Stimulated activated CD4-positive, alpha-beta T cell treated with anti-CD3 and anti-CD28 coated beads, Interleukin-1b, Interleukin-23, amount 100 ng/mL, for 4 hours (primary cell): ENCODE measurements at regions not wholly inside any gene's neighbourhood (a gene's known extent, or its start where the extent isn't known, plus 50 kb on each side); places are given as distances from the start of the nearest gene placed in this dataset.
"Not testable (repeated sequence)": the region's sequence is repeated elsewhere in the genome, so short reads cannot be mapped to it uniquely, and the experiment has no call there.

Experiments
- DNase-seq, 2 donors: peaks; one replicate each; pipeline ENCODE4 v3.0.0-alpha.2; 2020; ENCODE audit warnings: low read depth in 2 of 2

DNA sequence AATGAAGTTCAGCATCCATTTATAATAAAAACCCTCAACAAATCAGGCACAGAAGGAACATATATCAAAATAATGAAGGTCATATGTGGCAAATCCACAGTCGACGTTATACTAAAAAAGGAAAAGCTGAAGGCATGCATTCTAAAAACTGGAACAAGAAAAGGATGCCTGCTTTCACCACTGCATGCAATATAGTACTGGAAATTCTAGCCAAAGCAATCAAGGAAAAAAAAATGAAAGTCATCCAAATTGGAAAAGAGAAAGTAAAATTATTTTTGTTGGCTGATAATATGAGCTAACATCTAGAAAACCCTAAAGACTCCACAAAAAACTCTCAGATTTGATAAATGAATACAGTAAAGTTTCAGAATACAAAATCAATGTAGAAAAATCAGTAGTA lies 1123.2 kb downstream of the TBL1XR1 start:
- DNase-seq, result no peak

DNA sequence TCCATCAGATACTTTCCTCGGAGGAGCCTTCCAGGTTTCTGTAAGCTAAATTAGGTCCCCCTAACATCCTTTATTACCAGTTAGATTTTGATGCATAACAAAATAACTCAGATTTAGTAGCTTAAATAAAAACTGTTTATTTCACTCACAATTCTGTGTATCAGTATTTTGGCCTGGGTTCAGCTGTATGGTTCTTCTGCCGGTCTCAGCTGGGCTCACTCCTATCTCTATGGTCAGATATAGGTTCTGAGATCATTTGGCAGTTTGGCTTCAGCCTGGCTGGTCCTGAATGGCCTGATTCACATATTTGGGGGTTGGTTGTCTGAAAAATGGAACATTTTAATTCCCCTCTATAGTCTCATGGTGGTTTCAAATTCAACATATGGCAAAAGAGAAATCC lies 1125.3 kb downstream of the TBL1XR1 start:
- DNase-seq, result no peak

DNA sequence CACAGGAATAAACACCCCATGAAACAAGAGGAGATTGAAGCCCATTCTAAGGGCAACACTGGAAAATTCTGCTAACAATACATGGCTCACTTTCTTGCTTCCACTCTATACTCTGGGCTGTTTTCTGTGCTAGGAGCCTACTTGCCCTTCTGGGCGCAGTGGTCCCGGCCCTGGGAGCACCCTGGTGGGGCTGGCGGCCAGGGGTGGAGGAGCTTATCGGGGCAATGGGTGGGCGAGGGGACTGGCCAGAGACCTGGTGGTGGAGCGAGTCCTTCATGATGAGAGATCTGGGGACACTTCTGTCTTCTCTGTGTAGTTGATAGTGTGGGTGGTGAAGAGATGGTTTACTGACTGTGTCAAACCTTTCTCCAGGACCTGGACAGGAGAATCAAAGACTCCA lies 1128.5 kb downstream of the TBL1XR1 start:
- DNase-seq, result no peak

DNA sequence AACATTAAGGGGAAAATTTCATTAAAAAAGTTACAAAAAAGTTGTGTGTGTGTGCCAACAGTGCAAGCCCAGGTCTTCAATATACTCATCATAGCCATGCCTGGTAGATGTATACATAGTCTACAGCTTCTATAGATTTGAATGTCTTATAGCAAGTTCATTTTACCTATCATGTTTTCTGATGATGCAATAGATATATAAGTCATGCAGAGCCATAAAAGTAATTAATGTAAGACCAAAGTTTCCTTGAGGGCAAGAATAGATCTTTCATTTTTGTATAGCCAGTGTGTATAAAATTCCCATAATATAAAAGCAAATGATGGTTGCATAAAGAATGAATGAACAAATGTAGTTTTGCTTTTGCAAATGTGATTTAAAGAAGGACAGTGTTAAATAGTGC lies 1138.4 kb downstream of the TBL1XR1 start:
- no peak for DNase-seq

DNA sequence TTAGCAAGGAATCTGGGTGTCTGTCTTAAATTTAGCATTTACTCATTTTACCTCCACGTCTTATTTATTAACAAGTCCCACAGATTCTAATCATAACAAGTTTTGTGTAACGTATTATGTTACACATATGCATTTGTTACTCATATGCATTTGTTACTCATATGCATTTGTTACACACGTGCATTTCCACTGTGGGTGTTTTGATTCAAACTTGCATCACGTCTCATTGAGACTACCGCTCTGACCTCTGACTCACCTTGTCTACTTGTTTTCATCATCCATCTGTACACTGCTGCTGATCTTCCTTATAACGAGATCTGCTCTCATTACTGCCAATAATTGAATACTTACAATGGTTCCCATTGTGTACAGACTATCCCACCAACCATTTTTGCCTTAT lies 1141.4 kb downstream of the TBL1XR1 start:
- DNase-seq, result no peak

DNA sequence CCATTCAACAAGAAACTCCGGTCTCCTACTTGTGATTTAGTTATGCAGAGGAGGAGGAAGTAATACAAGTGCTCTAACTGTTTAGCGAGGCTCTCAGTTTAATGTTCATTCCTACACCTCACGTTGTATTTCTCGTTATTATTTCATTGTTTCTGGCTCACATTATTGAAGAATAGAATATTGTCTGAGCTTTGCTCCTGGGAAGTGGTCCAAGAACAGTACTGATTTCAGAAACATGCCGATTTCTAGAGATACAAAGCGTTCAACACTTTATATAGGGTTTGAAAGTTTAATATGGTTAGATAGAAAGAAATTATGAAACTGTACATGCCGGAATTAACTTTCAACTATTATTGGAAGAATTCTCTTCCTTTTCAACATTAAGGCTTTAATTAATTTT lies 1145.5 kb downstream of the TBL1XR1 start:
- DNase-seq, result no peak

DNA sequence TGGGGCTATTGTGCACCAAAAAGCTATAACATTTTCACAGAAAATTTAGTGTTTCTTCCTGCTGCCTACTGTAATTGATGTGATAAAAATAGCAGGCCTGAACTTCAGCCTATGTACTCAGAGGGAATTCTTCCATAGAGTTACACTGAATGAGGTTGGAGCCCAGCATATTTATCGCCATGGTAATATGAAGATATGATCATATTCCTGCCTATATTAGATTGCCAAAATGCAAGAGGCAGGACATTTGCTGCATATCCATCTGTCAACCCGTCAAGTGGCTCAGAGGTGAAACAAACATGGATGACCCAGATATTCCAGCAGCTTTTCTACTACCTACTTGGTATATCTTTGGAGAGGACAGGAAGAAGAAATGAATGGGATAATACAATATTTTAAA lies 1150.6 kb downstream of the TBL1XR1 start:
- no peak for DNase-seq

DNA sequence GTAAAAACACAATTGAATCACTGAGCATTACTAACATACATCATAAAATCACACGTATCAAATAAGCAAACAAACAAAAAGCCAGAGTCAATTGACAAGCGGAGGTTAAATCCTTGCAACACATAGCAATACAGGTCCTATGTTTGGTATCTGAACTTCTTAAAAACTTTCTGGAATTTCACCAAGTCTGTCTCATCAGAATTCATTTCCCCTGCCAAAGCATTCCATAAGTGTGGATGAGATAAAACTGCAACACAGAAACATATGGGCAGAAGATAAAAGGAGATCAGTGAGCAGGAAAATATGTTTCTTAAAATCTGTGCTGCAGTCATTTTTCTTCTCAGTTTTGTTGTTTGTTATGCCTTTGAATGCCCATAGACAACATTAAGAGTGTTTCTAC lies 1155.5 kb downstream of the TBL1XR1 start:
- no peak for DNase-seq

DNA sequence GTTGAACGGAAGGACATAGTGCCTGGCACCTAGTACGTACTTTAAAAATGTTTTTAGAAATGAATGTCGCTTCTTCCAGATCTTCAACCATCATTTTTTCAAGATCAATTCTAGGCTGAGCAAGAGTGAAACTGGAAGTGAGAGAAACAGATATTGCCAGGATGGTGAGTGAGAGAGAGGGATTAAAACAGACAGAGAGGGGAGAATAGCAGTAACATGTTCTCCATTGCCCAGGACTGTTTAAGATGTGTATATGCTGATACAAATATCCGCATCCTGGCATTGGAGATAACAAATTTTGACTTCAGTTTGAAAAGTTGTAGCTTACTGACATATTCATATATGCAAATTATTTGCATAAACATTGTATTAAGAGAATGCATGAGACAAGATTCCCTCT lies 1156.1 kb downstream of the TBL1XR1 start:
- DNase-seq, result no peak

DNA sequence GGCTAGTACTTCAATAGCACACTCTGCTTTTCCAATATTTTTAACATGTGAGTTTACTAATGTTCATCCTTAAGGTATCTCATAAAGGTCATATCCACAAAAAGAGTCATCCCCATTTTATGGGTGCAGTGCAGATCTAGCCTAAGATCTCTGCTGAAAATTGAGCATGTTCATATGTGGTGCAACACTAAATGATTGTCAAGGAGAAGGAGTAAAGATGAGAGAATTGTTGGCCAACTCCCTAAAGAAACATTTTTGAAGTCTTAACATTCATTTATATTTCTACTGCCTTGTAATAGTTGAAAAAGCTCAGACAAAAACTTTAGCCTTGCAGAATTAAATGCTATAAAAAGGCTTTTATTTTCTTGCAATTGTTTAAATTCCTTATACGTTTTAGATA lies 1159.6 kb downstream of the TBL1XR1 start:
- DNase-seq, result no peak

DNA sequence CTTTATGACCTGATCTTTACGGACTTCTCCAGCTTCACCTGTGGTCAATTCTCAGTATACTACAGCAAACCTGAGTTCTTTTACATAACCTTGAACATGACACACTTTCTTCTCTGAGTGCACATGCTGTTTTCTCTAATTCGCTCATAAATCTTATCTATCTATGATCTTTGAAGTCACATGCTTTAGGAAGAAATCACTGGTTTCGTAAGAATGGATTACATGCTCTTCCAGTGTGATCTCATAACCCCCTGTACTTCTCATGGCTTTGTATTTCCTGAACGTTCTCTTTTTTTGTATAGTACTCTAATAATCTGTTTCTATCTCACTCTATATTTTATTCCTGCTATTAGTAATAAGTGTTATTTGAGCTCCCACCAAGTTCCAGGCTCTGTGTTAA lies 1165.2 kb downstream of the TBL1XR1 start:
- DNase-seq, result no peak

DNA sequence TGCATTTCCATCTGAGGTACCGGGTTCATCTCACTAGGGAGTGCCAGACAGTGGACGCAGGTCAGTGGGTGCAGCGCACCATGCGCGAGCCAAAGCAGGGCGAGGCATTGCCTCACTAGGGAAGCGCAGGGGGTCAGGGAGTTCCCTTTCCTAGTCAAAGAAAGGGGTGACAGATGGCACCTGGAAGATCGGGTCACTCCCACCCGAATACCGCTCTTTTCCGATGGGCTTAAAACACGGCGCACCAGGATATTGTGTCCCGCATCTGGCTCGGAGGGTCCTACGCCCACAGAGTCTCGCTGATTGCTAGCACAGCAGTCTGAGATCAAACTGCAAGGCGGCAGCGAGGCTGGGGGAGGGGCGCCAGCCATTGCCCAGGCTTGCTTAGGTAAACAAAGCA lies 1157.1 kb downstream of the NAALADL2 start:
- not testable (repeated sequence) for DNase-seq

DNA sequence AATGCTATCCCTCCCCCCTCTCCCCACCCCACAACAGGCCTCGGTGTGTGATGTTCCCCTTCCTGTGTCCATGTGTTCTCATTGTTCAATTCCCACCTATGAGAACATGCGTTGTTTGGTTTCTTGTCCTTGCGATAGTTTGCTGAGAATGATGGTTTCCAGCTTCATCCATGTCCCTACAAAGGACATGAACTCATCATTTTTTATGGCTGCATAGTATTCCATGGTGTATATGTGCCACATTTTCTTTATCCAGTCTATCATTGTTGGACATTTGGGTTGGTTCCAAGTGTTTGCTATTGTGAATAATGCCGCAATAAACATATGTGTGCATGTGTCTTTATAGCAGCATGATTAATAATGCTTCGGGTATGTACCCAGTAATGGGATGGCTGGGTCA lies 1156.1 kb downstream of the NAALADL2 start:
- DNase-seq, result not testable (repeated sequence)

DNA sequence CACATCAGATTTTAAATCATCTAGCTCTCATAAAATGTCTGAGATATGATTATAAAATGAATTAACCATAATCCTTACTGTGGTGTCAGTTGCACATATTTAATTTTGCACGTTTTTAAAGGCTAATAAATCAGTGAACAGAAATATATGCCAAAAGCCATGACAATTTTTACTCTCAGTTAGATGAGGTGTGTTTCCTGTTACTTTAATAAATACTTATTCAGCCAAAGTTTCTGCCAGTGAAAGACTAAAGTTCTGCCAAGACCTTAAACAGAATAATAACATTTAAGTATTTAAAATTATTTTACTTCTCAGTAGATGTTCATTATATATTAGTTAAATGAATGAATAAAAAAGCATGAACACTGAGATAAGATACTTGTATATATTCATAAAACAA lies 1150.1 kb downstream of the NAALADL2 start:
- no peak for DNase-seq

DNA sequence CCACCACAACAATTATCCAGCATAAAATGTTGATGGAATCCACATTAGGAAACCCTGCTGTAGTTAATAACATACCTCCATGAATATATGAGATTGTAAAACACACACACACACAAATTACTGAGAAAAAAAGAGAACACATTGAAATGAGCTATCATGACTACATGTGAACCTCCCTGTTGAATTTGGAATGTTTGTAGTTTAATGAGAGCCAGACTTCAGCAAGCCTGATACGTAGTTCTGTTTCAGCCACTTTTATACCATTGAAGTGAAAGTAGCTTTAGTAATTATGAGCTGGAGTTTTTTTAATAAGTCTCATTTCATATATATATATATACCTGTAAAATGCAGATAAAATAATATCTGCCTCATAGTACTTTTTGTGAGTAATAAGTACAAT lies 1146.4 kb downstream of the NAALADL2 start:
- no peak for DNase-seq

DNA sequence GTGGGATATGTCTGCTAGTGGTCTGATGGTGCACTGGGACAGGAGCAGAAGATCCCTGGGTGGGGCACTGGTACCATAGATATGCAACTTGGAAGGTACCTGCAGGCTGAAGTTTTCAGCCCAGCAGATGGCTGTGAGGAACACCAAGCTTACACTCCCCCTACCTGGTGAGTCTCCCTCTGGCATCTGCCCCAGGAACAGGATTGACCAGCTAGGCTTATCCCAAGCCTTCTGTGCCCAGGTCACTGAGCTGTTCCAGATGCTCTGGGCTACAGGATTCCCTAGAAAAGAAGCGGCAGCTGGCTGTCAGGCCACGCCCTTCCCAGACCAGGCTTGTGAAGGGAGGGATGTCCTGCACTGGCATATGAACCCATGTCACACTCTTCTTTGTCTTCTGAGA lies 1130.0 kb downstream of the NAALADL2 start:
- DNase-seq, result no peak

DNA sequence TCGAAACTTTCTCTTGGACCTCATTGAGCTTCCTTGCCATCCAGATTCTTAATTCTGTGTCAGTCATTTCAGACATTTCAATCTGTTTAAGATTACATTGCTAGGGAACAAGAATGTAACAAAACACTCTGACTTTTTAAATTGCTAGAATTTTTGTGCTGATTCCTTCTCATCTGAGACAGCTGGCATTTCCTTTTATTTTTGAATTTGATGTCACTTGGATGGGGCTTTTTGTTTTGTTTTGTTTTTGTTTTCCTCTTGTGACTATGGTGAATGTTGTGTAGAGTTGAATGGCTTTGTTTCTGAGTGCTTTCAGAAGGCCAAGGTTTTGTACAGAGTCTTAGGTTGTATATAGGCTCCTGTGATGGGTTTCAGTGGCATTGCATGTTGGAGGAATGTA lies 1129.3 kb downstream of the NAALADL2 start:
- DNase-seq, result no peak

DNA sequence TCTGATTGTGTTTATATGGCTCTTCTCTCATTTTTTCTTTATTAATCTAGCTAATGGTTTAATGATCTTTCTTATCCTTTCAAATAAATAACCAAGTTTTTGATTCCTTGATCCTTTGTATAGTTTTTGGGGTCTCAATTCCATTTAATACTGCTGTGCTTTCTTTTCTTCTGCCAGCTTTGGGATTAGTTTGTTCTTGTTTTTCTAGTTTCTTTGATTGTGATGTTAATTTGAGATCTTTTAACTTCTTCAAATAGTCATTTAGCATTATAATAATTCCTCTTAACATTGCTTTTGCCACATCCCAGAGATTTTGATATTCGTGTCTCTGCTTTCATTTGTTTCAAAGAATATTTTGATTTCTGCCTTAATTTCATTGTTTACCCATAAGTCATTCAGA lies 1126.6 kb downstream of the NAALADL2 start:
- no peak for DNase-seq

DNA sequence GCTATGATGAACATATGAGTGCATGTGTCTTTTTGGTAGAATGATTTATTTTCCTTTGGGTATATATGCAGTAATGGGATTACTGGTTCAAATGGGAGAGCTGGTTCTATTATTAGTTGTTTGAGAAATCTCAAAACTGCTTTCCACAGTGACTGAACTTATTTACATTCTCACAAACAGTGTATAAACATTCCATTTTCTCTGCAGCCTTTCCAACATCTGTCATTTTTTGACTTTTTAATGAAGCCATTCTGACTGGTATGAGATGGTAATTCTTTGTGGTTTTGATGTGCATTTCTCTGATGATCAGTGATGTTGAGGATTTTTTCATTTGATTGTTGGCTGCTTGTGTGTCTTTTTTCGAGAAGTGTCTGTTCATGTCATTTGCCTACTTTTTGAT lies 1124.2 kb downstream of the NAALADL2 start:
- no peak for DNase-seq

DNA sequence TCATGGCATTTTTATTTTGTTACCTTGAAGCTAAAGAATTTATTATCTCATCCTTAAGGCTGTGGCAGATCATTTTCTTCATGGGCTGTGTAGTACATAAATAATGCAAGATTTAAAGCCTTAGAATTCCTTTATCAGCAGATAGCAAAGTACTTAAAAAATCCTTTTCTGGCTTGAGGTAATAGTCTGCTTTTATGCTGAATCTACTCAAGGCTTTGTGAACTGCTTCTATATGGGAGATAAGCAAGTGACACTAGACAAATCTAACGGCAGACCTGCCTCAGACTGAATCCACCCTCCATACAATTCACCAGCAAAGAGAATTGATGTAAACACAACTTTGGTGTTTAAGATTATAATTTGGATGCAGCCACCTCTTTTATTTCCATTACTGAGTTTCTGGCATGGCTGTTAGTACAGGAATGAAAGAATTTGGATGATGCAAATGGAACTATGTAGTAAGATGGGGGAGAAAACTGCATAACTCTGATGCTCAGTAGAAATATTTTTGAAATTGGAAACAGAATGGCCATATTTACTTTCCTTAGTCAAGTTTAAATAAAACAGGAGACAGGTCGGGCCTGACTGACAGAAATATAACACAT lies 1121.5 kb downstream of the NAALADL2 start:
- no peak for DNase-seq

DNA sequence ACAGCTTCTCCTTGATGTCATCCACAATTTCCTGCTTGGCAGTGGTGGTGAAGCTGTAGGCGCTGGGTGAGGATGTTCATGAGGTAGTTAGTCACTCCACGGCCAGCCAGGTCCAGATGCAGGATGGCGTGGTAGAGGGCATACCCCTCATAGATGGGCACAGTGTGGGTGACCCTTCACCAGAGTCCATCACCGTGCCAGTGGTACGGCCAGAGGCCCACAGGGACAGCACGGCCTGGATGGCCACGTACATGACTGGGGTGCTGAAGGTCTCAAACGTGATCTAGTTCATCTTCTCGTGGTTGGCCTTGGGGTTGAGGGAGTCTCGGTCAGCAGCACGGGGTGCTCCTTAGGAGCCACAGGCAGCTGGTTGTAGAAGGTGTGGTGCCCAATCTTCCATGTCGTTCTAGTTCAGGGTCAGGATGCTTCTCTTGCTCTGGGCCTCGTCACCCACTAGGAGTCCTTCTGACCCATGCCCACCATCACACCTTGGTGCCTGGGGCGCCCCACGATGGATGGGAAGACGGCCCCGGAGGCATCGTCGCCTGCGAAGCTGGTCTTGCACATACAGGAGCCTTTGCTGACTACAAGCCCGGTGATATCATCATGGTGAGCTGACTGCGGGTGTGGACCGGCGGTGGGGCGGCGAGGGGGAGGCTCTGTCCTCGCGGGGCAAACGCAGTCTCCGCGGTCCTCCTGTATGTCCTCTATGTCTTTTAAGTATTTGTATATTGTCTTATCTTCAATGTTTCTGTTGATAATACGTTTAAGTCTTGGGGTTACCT lies 1119.0 kb downstream of the NAALADL2 start:
- DNase-seq, result no peak

DNA sequence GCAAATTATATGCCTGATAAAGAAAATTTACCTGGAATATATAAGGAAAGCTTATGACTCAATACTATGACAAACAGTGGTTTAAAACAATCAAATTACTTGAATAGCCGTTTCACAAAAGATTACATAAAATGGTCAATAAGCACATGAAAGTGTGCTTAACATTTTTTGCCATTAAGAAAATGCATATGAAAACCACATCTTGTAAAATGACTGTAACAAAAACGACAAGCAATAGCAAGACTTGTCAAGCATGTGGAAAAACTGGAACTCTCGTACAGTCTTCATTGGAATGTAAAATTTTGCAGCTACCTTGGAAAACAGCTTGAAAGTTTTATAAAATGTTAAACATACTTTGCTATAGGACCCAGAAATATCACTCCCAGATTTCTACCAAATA lies 1110.3 kb downstream of the NAALADL2 start:
- no peak for DNase-seq

DNA sequence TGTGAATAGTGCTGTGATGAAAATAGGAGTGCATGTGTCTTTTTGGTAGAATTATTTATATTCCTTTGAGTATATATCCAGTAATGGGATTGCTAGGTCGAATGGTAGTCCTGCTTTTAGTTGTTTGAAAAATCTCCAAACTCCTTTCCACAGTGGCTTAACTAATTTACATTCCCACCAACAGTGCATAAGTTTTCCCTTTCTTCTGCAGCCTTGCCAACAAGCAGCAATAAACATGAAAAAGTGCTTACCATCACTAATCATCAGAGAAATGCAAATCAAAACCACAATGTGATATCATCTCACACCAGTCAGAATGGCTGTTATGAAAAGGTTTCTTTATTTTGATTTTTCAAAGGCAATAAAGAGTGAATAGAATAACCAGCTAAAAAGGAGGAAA lies 1105.9 kb downstream of the NAALADL2 start:
- no peak for DNase-seq

DNA sequence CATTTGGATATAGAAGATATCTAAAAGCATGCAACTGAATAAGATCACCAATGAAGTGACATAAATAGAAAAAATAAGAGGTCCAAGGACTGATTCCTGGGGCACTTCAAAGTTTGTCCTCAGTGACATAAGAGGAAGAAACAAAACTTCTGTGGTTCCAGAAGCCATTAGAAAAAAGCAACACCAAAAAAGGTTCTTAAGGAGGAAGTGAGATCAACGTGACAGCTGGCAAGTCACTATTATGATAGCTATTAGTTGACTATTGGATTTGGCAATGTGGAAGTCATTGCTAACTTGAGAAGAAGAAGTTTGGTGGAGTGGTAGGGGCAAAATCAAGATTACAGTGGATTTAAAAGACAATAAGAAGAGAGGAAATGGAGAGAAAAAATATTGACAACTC lies 1098.3 kb downstream of the NAALADL2 start:
- no peak for DNase-seq
